ENCODE measurements at regions not wholly inside any gene's neighbourhood (a gene's known extent, or its start where the extent isn't known, plus 50 kb on each side); places are given as distances from the start of the nearest gene placed in this dataset.
"Not testable (repeated sequence)": the region's sequence is repeated elsewhere in the genome, so short reads cannot be mapped to it uniquely, and the experiment has no call there.

DNA sequence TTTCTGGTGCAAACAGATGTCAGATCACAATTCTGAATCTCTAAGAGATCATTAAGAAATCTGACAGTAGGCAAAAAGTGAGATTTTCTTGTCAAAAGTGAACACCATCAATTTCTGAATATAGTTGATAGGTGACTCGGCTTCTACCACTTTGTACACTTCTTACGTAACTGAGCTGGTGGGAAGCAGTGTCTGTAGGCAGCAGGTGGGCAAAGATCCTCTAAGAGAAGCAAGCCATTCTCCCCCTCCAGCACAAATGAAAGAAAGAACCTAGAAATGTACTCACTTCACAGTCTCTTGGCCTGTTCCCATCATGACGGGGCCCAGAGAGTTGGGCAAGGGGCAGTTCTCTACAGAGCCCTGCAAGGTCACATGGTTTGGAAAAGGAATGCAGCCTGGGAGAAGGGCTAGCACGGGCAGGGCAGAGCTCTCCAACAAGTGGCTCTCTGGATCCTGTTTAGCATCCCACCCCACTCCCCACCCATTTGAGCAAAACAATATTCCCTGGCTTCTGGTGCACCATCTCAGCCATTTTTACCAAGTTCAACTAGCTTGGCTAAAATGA is 412.6 kb downstream of the LTN1 start:
- no peak overlapping the region for H3K4me3 ChIP-seq
- peaks cover 0 to 4% (median 0%) of the 10 kb centered on the region in 4 donors for H3K9me3 ChIP-seq
- H3K27ac ChIP-seq = no peak overlapping the region
- H3K36me3 ChIP-seq = peaks cover 0 to 19% (median 0%) of the 10 kb centered on the region in 4 donors
- 66 to 87% (median 80%) methylated on average over 4 of the region's 4 CpGs for WGBS, 5 donors
- no peak for TF ChIP-seq POLR2AphosphoS5 (IDR thresholded peaks at IDR 0.05)
- TF ChIP-seq POLR2A (IDR thresholded peaks at IDR 0.05) = no peak
- TF ChIP-seq, protein P1, sequence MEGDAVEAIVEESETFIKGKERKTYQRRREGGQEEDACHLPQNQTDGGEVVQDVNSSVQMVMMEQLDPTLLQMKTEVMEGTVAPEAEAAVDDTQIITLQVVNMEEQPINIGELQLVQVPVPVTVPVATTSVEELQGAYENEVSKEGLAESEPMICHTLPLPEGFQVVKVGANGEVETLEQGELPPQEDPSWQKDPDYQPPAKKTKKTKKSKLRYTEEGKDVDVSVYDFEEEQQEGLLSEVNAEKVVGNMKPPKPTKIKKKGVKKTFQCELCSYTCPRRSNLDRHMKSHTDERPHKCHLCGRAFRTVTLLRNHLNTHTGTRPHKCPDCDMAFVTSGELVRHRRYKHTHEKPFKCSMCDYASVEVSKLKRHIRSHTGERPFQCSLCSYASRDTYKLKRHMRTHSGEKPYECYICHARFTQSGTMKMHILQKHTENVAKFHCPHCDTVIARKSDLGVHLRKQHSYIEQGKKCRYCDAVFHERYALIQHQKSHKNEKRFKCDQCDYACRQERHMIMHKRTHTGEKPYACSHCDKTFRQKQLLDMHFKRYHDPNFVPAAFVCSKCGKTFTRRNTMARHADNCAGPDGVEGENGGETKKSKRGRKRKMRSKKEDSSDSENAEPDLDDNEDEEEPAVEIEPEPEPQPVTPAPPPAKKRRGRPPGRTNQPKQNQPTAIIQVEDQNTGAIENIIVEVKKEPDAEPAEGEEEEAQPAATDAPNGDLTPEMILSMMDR (IDR thresholded peaks at IDR 0.05) = no peak
- no peak for TF ChIP-seq EP300 (IDR thresholded peaks at IDR 0.05)
- intact Hi-C loops (cut with DNase I; ENCODE audit: low total_unique reads) = no loop called here
- no peaks in the 10 kb centered on the region for H3K4me1 ChIP-seq
- no peak for DNase-seq
- no peaks in the 10 kb centered on the region for H3K27me3 ChIP-seq

DNA sequence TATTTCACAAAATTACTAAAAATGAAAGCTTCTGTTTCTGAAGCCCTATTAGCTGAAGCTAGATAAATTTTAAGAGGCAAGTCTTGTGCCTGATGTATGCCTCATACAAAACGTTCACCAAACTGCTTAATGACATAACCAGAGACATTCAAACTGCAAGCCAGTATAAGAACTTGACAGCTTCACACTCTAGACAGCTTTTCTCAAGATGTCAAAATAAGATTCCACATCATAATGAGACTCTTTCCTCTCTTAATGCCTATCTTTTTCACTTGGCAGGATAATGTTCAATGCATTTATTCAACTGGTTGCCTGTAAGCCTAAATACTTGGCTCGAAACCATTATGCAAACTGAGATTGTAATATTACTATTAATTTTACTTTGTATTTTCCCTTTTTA is 424.0 kb downstream of the LTN1 start:
- no peak for DNase-seq
- intact Hi-C loops (cut with DNase I; ENCODE audit: low total_unique reads) = no loop called here
- no peaks in the 10 kb centered on the region for H3K36me3 ChIP-seq
- no peak overlapping the region for H3K27ac ChIP-seq
- peaks cover 0 to 13% (median 0%) of the 10 kb centered on the region in 4 donors for H3K9me3 ChIP-seq
- no peaks in the 10 kb centered on the region for H3K27me3 ChIP-seq
- no peak overlapping the region for H3K4me3 ChIP-seq
- 66 to 78% (median 73%) methylated on average over 2 of the region's 2 CpGs for WGBS, 5 donors
- TF ChIP-seq, protein P1 (IDR thresholded peaks at IDR 0.05) = no peak
- TF ChIP-seq POLR2AphosphoS5 (IDR thresholded peaks at IDR 0.05) (no peak), EP300 (IDR thresholded peaks at IDR 0.05) (no peak), POLR2A (IDR thresholded peaks at IDR 0.05) (no peak)
- no peaks in the 10 kb centered on the region for H3K4me1 ChIP-seq

DNA sequence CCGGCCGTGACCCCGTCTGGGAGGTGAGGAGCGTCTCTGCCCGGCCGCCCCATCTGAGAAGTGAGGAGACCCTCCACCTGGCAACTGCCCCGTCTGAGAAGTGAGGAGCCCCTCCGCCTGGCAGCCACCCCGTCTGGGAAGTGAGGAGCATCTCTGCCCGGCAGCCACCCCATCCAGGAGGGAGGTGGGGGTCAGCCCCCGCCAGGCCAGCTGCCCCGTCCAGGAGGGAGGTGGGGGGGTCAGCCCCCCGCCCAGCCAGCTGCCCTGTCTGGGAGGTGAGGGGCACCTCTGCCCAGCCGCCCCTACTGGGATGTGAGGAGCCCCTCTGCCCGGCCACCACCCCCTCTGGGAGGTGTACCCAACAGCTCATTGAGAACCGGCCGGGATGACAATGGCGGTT is 428.7 kb downstream of the LTN1 start:
- H3K4me1 ChIP-seq; H3K27me3 ChIP-seq; H3K36me3 ChIP-seq; H3K27ac ChIP-seq; intact Hi-C loops (cut with DNase I; ENCODE audit: low total_unique reads); H3K4me3 ChIP-seq; DNase-seq: not testable (repeated sequence)
- 89 to 98% (median 97%) methylated on average over 5 to 9 of the region's 18 CpGs for WGBS, 5 donors
- peaks cover 0 to 23% (median 6%) of the 10 kb centered on the region in 4 donors for H3K9me3 ChIP-seq

DNA sequence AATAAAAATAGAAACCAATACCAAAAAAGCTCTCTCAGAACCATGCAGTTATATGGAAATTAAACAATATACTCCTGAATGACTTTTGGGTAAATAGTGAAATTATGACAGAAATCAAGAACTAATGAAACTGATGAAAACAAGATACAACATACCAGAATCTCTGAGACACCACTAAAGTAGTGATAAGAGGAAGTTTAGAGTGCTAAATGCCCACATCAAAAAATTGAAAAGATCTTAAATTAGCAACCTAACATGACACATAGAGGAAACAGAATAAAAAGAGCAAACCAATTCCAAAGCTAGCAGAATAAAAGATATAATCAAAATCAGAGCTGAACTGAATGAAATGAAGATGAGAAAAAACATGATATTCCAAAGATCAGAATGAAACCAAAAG is 430.9 kb downstream of the LTN1 start:
- H3K36me3 ChIP-seq = no peaks in the 10 kb centered on the region
- intact Hi-C loops (cut with DNase I; ENCODE audit: low total_unique reads) = no loop called here
- H3K27me3 ChIP-seq = no peaks in the 10 kb centered on the region
- DNase-seq = no peak
- H3K27ac ChIP-seq = no peak overlapping the region
- H3K4me3 ChIP-seq = no peak overlapping the region
- H3K9me3 ChIP-seq = peaks cover 0 to 23% (median 6%) of the 10 kb centered on the region in 4 donors
- no peaks in the 10 kb centered on the region for H3K4me1 ChIP-seq
- TF ChIP-seq POLR2AphosphoS5 (IDR thresholded peaks at IDR 0.05) (no peak), EP300 (IDR thresholded peaks at IDR 0.05) (no peak), POLR2A (IDR thresholded peaks at IDR 0.05) (no peak)
- TF ChIP-seq, protein P1 (IDR thresholded peaks at IDR 0.05) = no peak

DNA sequence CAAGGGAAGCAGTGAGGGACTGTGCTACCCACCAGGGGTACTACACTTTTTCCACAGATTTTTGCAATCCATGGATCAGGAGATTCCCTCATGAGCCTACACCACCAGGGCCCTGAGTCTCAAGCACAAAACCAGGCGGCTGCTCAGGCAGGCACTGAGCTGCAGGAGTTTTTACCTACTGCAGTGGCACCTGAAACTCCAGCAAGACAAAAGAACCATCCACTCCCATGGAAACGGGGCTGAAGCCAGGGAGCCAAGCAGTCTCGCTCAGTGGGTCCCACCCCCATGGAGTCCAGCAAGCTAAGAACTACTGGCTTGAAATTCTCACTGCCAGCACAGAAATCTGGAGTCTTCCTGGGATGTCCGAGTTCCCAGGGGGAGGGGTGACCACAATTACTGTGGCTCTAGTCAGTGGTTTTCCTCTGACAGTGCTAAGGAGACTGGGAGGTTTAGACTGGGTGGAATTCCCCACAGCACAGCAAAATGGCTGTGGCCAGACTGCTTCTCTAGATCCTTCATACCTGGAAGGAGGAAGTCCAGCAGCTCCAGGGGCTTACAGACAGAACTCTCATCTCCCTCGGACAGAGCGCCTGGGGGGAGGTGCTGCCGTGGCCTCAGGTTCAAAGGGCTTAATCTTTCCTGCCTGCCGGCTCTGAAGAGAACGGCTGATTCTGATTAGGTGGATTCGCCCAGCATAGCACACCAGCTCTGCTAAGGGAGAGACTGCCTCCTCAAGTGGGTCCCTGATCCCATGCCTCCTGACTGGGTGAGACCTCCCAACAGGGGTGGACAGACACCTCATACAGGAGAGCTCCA is 437.8 kb downstream of the LTN1 start:
- H3K27ac ChIP-seq = no peak overlapping the region
- no peaks in the 10 kb centered on the region for H3K27me3 ChIP-seq
- H3K36me3 ChIP-seq = peaks cover 0 to 11% (median 4%) of the 10 kb centered on the region in 4 donors
- no peak overlapping the region for H3K4me3 ChIP-seq
- WGBS, 5 donors = 62 to 81% (median 77%) methylated on average over 5 to 10 of the region's 10 CpGs
- peaks cover 0 to 9% (median 4%) of the 10 kb centered on the region in 4 donors for H3K9me3 ChIP-seq
- intact Hi-C loops (cut with DNase I; ENCODE audit: low total_unique reads) = no loop called here
- no peak for DNase-seq
- H3K4me1 ChIP-seq = no peaks in the 10 kb centered on the region
- TF ChIP-seq POLR2A (IDR thresholded peaks at IDR 0.05) (no peak), POLR2AphosphoS5 (IDR thresholded peaks at IDR 0.05) (no peak), EP300 (IDR thresholded peaks at IDR 0.05) (no peak)
- TF ChIP-seq, protein P1 (IDR thresholded peaks at IDR 0.05) = no peak
